Endothelial cell of umbilical vein (primary cell): ENCODE measurements at regions not wholly inside any gene's neighbourhood (a gene's known extent, or its start where the extent isn't known, plus 50 kb on each side); places are given as distances from the start of the nearest gene placed in this dataset.
"Not testable (repeated sequence)": the region's sequence is repeated elsewhere in the genome, so short reads cannot be mapped to it uniquely, and the experiment has no call there.

Experiments used
- BruUV-seq: library from RNA; stranded (reverse); fragments of 400-500 nt; replicated peaks from 2 replicates; lab custom pipeline; 2021; lab: Mats Ljungman, UMichigan
- CTCF ChIA-PET: fragments of 300-600, 350-600 bp; sonication (Branson Sonifier 250); formaldehyde crosslinking; loops from one replicate; lab custom pipeline; 2021; ENCODE audit warnings: antibody characterized with exemption, inconsistent platforms; lab: Charles Lee
- POLR2A ChIA-PET: fragments of 300-600, 350-600 bp; sonication (Branson Sonifier 250); formaldehyde crosslinking; loops from one replicate; lab custom pipeline; 2021; ENCODE audit warnings: antibody characterized with exemption, inconsistent platforms; lab: Charles Lee
- DNase-seq: peaks from one replicate; pipeline ENCODE4 v3.0.0-alpha.2; 2011; ENCODE audit warnings: low read depth, low spot score
- FAIRE-seq: peaks from 2 replicates; lab custom pipeline; 2011; peaks lifted over from hg19 to GRCh38; lab: Jason Lieb, UNC
- H2AFZ ChIP-seq: 2 replicates; pipeline ENCODE4 v1.6.0; 2012; ENCODE audit warnings: low read depth, low read length, control low read depth, inconsistent platforms
- H3K27ac ChIP-seq: 2 replicates; pipeline ENCODE4 v1.5.1; 2011; ENCODE audit warnings: low read depth, mild to moderate bottlenecking, control low read depth, low read length, moderate library complexity; ENCODE audit not compliant: insufficient read depth
- H3K27me3 ChIP-seq, 2 experiments: 2 replicates each; pipeline versions ENCODE4 v1.6.0 to v1.6.1; 2011; ENCODE audit warnings: low read length in 2 of 2, mixed read lengths in 1 of 2; ENCODE audit not compliant: control insufficient read depth in 2 of 2, insufficient read depth in 2 of 2
- H3K36me3 ChIP-seq, 2 experiments: 2 replicates in 1 of 2; 3 replicates in 1 of 2; pipeline ENCODE4 v1.5.1; 2011; ENCODE audit warnings: low read length in 2 of 2, mild to moderate bottlenecking in 1 of 2, moderate library complexity in 1 of 2; ENCODE audit not compliant: control insufficient read depth in 2 of 2, insufficient read depth in 2 of 2; ENCODE audit errors: extremely low read depth in 1 of 2
- H3K4me1 ChIP-seq: 3 replicates; pipeline ENCODE4 v1.5.1; 2011; ENCODE audit warnings: mild to moderate bottlenecking, low read length; ENCODE audit not compliant: control insufficient read depth, insufficient read depth; ENCODE audit errors: extremely low read depth
- H3K4me2 ChIP-seq: 2 replicates; pipeline ENCODE4 v1.6.1; 2011; ENCODE audit warnings: low read length, control low read depth, mixed read lengths; ENCODE audit not compliant: insufficient read depth
- H3K4me3 ChIP-seq, 3 experiments: fragments of 200-600 bp in 1 of 3; sonication (generic), shearing (Covaris generic) in 1 of 3; replicated peaks in 1 of 3; 2 replicates each; pipeline ENCODE4 v1.5.1; 2011 to 2016; ENCODE audit warnings: control low read depth in 3 of 3, low read length in 3 of 3, mild to moderate bottlenecking in 2 of 3, inconsistent platforms in 1 of 3, low read depth in 1 of 3, moderate library complexity in 1 of 3; ENCODE audit not compliant: insufficient read depth in 1 of 3
- H3K79me2 ChIP-seq: 2 replicates; pipeline ENCODE4 v1.6.0; 2012; ENCODE audit warnings: low read length, inconsistent platforms; ENCODE audit not compliant: control insufficient read depth, insufficient read depth
- H3K9ac ChIP-seq: replicated peaks from 2 replicates; pipeline ENCODE3; 2011; ENCODE audit warnings: low read length, control low read depth; ENCODE audit not compliant: insufficient read depth; ENCODE audit errors: extremely low read depth
- H3K9me1 ChIP-seq: replicated peaks from 3 replicates; pipeline ENCODE4 v1.6.0; 2011; ENCODE audit warnings: mild to moderate bottlenecking, low read length; ENCODE audit not compliant: control insufficient read depth, insufficient read depth; ENCODE audit errors: extremely low read depth
- H3K9me3 ChIP-seq: replicated peaks from 2 replicates; pipeline ENCODE4 v1.5.1; 2012; ENCODE audit warnings: low read length, inconsistent platforms; ENCODE audit not compliant: control insufficient read depth, insufficient read depth
- H4K20me1 ChIP-seq: replicated peaks from 2 replicates; pipeline ENCODE3; 2011; ENCODE audit warnings: mild to moderate bottlenecking, low read length; ENCODE audit not compliant: control insufficient read depth, insufficient read depth; ENCODE audit errors: extremely low read depth
- CTCF ChIP-seq, 2 donors: IDR thresholded peaks; 1 replicate in 1 of 2; 2 replicates in 1 of 2; pipeline ENCODE4 v1.5.1; 2011; ENCODE audit warnings: low read length in 2 of 2, mild to moderate bottlenecking in 2 of 2, moderate library complexity in 2 of 2, control low read depth in 1 of 2, inconsistent platforms in 1 of 2, low read depth in 1 of 2; ENCODE audit not compliant: insufficient read depth in 1 of 2; ENCODE audit errors: extremely low read depth in 1 of 2
- EZH2 ChIP-seq: IDR thresholded peaks from 2 replicates; pipeline ENCODE4 v1.6.1; 2012; ENCODE audit warnings: borderline replicate concordance, low read depth, mild to moderate bottlenecking, moderate library complexity, low read length, inconsistent platforms; ENCODE audit not compliant: severe bottlenecking
- FOS ChIP-seq: IDR thresholded peaks from 2 replicates; pipeline ENCODE4 v1.6.1; 2011; ENCODE audit warnings: mild to moderate bottlenecking, low read length, moderate library complexity, borderline replicate concordance; ENCODE audit not compliant: insufficient read depth
- dilution Hi-C: fragments of 300-500 bp; cut with MboI; formaldehyde crosslinking; loops from one replicate; pipeline ENCODE4 v1.15.0; 2019; ENCODE audit warnings: low sequenced_read_pairs; ENCODE audit not compliant: extremely low pct_ligation_motif_present
- intact Hi-C: fragments of 100-400 bp; cut with micrococcal nuclease; formaldehyde crosslinking; loops from one replicate; pipeline ENCODE4 v1.10.0; 2022
- TF ChIP-seq, protein P1 (sequence below): IDR thresholded peaks from 2 replicates; pipeline ENCODE4 v1.6.1; 2011; ENCODE audit not compliant: insufficient read depth, insufficient read length

- CTCF ChIA-PET: no interaction called here
- dilution Hi-C loops: no loop called here
- no peaks in the 10 kb centered on the region for H3K9me3 ChIP-seq
- POLR2A ChIA-PET: no interaction called here
- H3K9me1 ChIP-seq: no peaks in the 10 kb centered on the region
- no peaks in the 10 kb centered on the region for H3K4me1 ChIP-seq
- TF ChIP-seq, protein P1, sequence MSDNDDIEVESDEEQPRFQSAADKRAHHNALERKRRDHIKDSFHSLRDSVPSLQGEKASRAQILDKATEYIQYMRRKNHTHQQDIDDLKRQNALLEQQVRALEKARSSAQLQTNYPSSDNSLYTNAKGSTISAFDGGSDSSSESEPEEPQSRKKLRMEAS: no peak
- intact Hi-C loops: no loop called here
- no peaks in the 10 kb centered on the region for H3K79me2 ChIP-seq
- H3K36me3 ChIP-seq: no peaks in the 10 kb centered on the region
- no peak overlapping the region for H2AFZ ChIP-seq
- no peak overlapping the region for H3K9ac ChIP-seq
- H3K4me3 ChIP-seq: no peak overlapping the region
- H3K27me3 ChIP-seq: no peaks in the 10 kb centered on the region
- no peak overlapping the region for H3K27ac ChIP-seq
- FAIRE-seq: no peak
- no peak overlapping the region for H3K4me2 ChIP-seq
- no peak for DNase-seq
- BruUV-seq: no TSS peak
- H4K20me1 ChIP-seq: no peaks in the 10 kb centered on the region
Measured at GRCh38 chr11:119567688-119568582, 145.0 kb upstream of the THY1 start.

DNA sequence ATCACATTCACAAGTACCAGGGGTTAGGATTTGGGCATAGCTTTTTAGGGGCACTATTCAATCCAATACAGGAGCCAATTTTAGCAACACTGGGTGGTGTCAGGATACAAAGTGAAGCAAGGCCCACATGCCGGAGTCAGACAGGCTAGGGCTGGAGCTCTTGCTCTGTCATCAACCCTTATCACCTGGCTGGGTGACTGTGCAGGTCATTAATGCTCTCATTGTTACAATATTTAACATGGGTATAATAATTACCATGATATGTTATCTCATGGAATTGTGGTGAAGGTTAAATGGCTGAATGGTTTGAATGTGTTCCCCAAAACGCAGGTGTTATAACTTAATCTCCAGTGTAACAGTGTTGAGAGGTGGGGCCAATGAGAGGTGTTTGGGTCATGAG, 143.3 kb upstream of the THY1 start:
- BruUV-seq: no TSS peak
- no peak for FAIRE-seq
- Histone ChIP-seq H4K20me1 (no peaks in the 10 kb centered on the region), H3K79me2 (no peaks in the 10 kb centered on the region), H3K36me3 (no peaks in the 10 kb centered on the region), H3K4me1 (no peaks in the 10 kb centered on the region), H3K4me3 (no peak overlapping the region), H3K4me2 (no peak overlapping the region), H3K9me1 (no peaks in the 10 kb centered on the region), H3K9ac (no peak overlapping the region), H2AFZ (no peak overlapping the region), H3K27ac (no peak overlapping the region), H3K27me3 (no peaks in the 10 kb centered on the region), H3K9me3 (no peaks in the 10 kb centered on the region)
- dilution Hi-C loops (no loop called here), intact Hi-C loops (no loop called here)
- TF ChIP-seq FOS: no peak
- no peak for TF ChIP-seq EZH2
- no peak for TF ChIP-seq CTCF (IDR thresholded peaks at IDR 0.05; ENCODE audit: extremely low read depth in 1 of 2, insufficient read depth in 1 of 2, low read depth in 1 of 2, low read length in 2 of 2)
- TF ChIP-seq, protein P1: no peak
- ChIA-PET POLR2A (no interaction called here), CTCF (no interaction called here)
- DNase-seq: no peak

GRCh38 chr11:119565693-119566092, 142.7 kb upstream of the THY1 start:
- H3K9me1 ChIP-seq, H3K4me2 ChIP-seq, H3K4me3 ChIP-seq, H3K79me2 ChIP-seq, FAIRE-seq, H3K4me1 ChIP-seq, H4K20me1 ChIP-seq, H3K9me3 ChIP-seq, CTCF ChIA-PET, H3K9ac ChIP-seq, H3K27me3 ChIP-seq, BruUV-seq, H2AFZ ChIP-seq, POLR2A ChIA-PET, dilution Hi-C loops, intact Hi-C loops, DNase-seq, H3K36me3 ChIP-seq, H3K27ac ChIP-seq: not testable (repeated sequence)
